ENCODE measurements at regions not wholly inside any gene's neighbourhood (a gene's known extent, or its start where the extent isn't known, plus 50 kb on each side); places are given as distances from the start of the nearest gene placed in this dataset.

DNA sequence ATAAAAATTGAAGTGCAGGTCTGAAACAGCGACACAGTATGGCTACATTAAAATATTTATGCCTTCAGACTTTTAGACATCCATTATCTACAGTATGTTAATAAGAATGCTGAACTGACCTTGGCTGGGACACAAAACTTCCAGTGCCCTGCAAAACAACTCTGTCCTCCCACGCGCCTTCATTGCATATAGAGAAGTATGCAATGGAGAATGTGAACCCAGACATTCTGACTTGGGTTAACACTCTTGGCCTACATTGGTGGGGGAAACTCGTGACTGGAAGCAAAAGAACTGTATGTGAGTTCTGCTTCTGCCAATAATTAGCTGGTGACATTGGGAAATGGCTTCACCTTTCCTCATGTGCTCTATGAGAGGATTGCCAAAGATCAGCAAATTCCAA, 110.5 kb upstream of the SLC24A5 start:
- TF ChIP-seq EZH2 (IDR thresholded peaks at IDR 0.05; ENCODE audit: borderline replicate concordance, low read depth, low read length, severe bottlenecking): no peak
- TF ChIP-seq, protein P1, sequence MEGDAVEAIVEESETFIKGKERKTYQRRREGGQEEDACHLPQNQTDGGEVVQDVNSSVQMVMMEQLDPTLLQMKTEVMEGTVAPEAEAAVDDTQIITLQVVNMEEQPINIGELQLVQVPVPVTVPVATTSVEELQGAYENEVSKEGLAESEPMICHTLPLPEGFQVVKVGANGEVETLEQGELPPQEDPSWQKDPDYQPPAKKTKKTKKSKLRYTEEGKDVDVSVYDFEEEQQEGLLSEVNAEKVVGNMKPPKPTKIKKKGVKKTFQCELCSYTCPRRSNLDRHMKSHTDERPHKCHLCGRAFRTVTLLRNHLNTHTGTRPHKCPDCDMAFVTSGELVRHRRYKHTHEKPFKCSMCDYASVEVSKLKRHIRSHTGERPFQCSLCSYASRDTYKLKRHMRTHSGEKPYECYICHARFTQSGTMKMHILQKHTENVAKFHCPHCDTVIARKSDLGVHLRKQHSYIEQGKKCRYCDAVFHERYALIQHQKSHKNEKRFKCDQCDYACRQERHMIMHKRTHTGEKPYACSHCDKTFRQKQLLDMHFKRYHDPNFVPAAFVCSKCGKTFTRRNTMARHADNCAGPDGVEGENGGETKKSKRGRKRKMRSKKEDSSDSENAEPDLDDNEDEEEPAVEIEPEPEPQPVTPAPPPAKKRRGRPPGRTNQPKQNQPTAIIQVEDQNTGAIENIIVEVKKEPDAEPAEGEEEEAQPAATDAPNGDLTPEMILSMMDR (IDR thresholded peaks at IDR 0.05; ENCODE audit: borderline replicate concordance, extremely low read depth, low read length, poor library complexity, severe bottlenecking): no peak
- Histone ChIP-seq H3K27ac (ENCODE audit: low read length) (no peak overlapping the region), H3K9me3 (ENCODE audit: insufficient read depth, low read length, severe bottlenecking) (no peaks in the 10 kb centered on the region), H3K27me3 (ENCODE audit: insufficient read depth, low read length, poor library complexity) (no peaks in the 10 kb centered on the region), H3K4me3 (ENCODE audit: low read depth in 1 of 2, low read length in 2 of 2) (no peak overlapping the region), H3K79me2 (ENCODE audit: insufficient read depth, low read length) (no peaks in the 10 kb centered on the region), H3K9ac (ENCODE audit: low read depth, low read length) (no peak overlapping the region), H3K4me2 (ENCODE audit: insufficient read depth, low read length) (no peak overlapping the region), H3K36me3 (ENCODE audit: insufficient read depth, low read length) (no peaks in the 10 kb centered on the region), H2AFZ (ENCODE audit: low read depth, low read length) (no peak overlapping the region), H4K20me1 (ENCODE audit: insufficient read depth, low read length) (no peaks in the 10 kb centered on the region), H3K4me1 (ENCODE audit: insufficient read depth, low read length) (no peaks in the 10 kb centered on the region)
- DNase-seq (no peak), ATAC-seq (ENCODE audit: insufficient read depth, low read depth) (no peak)

DNA sequence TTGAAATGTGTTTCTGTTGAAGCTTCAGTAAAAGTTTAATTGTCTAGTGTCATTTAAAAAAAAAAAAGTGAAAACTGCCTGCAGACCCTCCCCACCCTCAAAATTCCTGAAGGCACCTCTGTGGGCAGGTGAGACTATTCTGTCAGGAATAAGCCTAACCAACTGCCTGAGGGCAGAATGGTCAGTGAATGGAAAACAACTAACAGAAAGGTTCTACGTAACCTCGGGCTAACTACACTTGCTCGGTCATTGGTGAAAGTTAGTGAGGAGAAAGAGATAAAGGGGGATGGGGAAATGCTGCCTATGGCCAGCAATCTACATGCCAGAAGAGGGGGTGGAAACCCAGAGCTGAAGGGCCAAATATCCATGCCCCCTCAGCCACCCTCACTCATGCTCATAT, 108.6 kb upstream of the SLC24A5 start:
- no peak overlapping the region for H3K4me2 ChIP-seq (ENCODE audit: insufficient read depth, low read length)
- no peak overlapping the region for H3K27ac ChIP-seq (ENCODE audit: low read length)
- no peak for DNase-seq
- no peak overlapping the region for H3K4me3 ChIP-seq (ENCODE audit: low read depth in 1 of 2, low read length in 2 of 2)
- no peaks in the 10 kb centered on the region for H3K9me3 ChIP-seq (ENCODE audit: insufficient read depth, low read length, severe bottlenecking)
- H3K79me2 ChIP-seq (ENCODE audit: insufficient read depth, low read length): no peaks in the 10 kb centered on the region
- no peaks in the 10 kb centered on the region for H4K20me1 ChIP-seq (ENCODE audit: insufficient read depth, low read length)
- no peaks in the 10 kb centered on the region for H3K36me3 ChIP-seq (ENCODE audit: insufficient read depth, low read length)
- TF ChIP-seq, protein P1 (IDR thresholded peaks at IDR 0.05; ENCODE audit: borderline replicate concordance, extremely low read depth, low read length, poor library complexity, severe bottlenecking): no peak
- no peak for TF ChIP-seq EZH2 (IDR thresholded peaks at IDR 0.05; ENCODE audit: borderline replicate concordance, low read depth, low read length, severe bottlenecking)
- no peaks in the 10 kb centered on the region for H3K4me1 ChIP-seq (ENCODE audit: insufficient read depth, low read length)
- no peak overlapping the region for H2AFZ ChIP-seq (ENCODE audit: low read depth, low read length)
- ATAC-seq (ENCODE audit: insufficient read depth, low read depth): no peak
- no peak overlapping the region for H3K9ac ChIP-seq (ENCODE audit: low read depth, low read length)
- no peaks in the 10 kb centered on the region for H3K27me3 ChIP-seq (ENCODE audit: insufficient read depth, low read length, poor library complexity)

GRCh38 chr15:48016865-48017264, 103.9 kb upstream of the SLC24A5 start:
- no peak overlapping the region for H3K27ac ChIP-seq (ENCODE audit: low read length)
- TF ChIP-seq EZH2 (IDR thresholded peaks at IDR 0.05; ENCODE audit: borderline replicate concordance, low read depth, low read length, severe bottlenecking): no peak
- TF ChIP-seq, protein P1 (IDR thresholded peaks at IDR 0.05; ENCODE audit: borderline replicate concordance, extremely low read depth, low read length, poor library complexity, severe bottlenecking): no peak
- H3K4me1 ChIP-seq (ENCODE audit: insufficient read depth, low read length): no peaks in the 10 kb centered on the region
- no peaks in the 10 kb centered on the region for H3K36me3 ChIP-seq (ENCODE audit: insufficient read depth, low read length)
- H3K9me3 ChIP-seq (ENCODE audit: insufficient read depth, low read length, severe bottlenecking): no peaks in the 10 kb centered on the region
- H3K27me3 ChIP-seq (ENCODE audit: insufficient read depth, low read length, poor library complexity): no peaks in the 10 kb centered on the region
- DNase-seq (no peak), ATAC-seq (ENCODE audit: insufficient read depth, low read depth) (no peak)
- no peak overlapping the region for H3K4me3 ChIP-seq (ENCODE audit: low read depth in 1 of 2, low read length in 2 of 2)
- H2AFZ ChIP-seq (ENCODE audit: low read depth, low read length): no peak overlapping the region
- H3K4me2 ChIP-seq (ENCODE audit: insufficient read depth, low read length): no peak overlapping the region
- no peaks in the 10 kb centered on the region for H4K20me1 ChIP-seq (ENCODE audit: insufficient read depth, low read length)
- no peaks in the 10 kb centered on the region for H3K79me2 ChIP-seq (ENCODE audit: insufficient read depth, low read length)
- H3K9ac ChIP-seq (ENCODE audit: low read depth, low read length): no peak overlapping the region

DNA sequence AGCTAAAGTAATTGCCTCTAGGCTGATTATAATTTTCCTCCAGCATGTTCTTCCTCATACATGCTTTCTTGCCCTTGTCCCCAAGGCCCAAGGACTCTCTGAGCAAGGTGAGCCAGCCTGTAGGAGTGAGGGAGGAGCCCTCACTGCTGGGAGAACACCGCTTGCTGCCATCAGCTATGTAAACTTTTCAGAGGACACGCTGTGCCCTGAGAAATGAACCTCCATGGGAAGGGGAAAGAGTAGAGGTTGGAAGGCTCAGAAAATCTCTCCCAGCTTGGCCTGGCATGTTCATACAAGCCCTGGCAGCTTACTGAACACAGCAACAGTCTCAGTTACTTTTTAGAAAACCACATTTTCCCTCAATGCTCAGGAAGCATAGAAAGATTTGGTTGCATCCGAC, 103.0 kb upstream of the SLC24A5 start:
- H3K36me3 ChIP-seq (ENCODE audit: insufficient read depth, low read length): no peaks in the 10 kb centered on the region
- H3K27ac ChIP-seq (ENCODE audit: low read length): no peak overlapping the region
- ATAC-seq (ENCODE audit: insufficient read depth, low read depth) (no peak), DNase-seq (no peak)
- TF ChIP-seq EZH2 (IDR thresholded peaks at IDR 0.05; ENCODE audit: borderline replicate concordance, low read depth, low read length, severe bottlenecking): no peak
- TF ChIP-seq, protein P1 (IDR thresholded peaks at IDR 0.05; ENCODE audit: borderline replicate concordance, extremely low read depth, low read length, poor library complexity, severe bottlenecking): no peak
- H4K20me1 ChIP-seq (ENCODE audit: insufficient read depth, low read length): no peaks in the 10 kb centered on the region
- H3K9ac ChIP-seq (ENCODE audit: low read depth, low read length): no peak overlapping the region
- no peaks in the 10 kb centered on the region for H3K27me3 ChIP-seq (ENCODE audit: insufficient read depth, low read length, poor library complexity)
- H3K4me3 ChIP-seq (ENCODE audit: low read depth in 1 of 2, low read length in 2 of 2): no peak overlapping the region
- no peaks in the 10 kb centered on the region for H3K4me1 ChIP-seq (ENCODE audit: insufficient read depth, low read length)
- H3K79me2 ChIP-seq (ENCODE audit: insufficient read depth, low read length): no peaks in the 10 kb centered on the region
- no peak overlapping the region for H2AFZ ChIP-seq (ENCODE audit: low read depth, low read length)
- H3K4me2 ChIP-seq (ENCODE audit: insufficient read depth, low read length): no peak overlapping the region
- H3K9me3 ChIP-seq (ENCODE audit: insufficient read depth, low read length, severe bottlenecking): no peaks in the 10 kb centered on the region

Measured in DND-41 (cell line).